CD4-positive, alpha-beta T cell (primary cell): ENCODE measurements at regions not wholly inside any gene's neighbourhood (a gene's known extent, or its start where the extent isn't known, plus 50 kb on each side); places are given as distances from the start of the nearest gene placed in this dataset.
"Not testable (repeated sequence)": the region's sequence is repeated elsewhere in the genome, so short reads cannot be mapped to it uniquely, and the experiment has no call there.

ENCODE experiments used
- ATAC-seq: fragments of 200-7000 bp; cut with Tn5 transposase; one replicate; pipeline ENCODE4 v1.10.0; 2022; ENCODE audit warnings: mild to moderate bottlenecking; ENCODE audit not compliant: poor library complexity
- CTCF ChIA-PET: fragments of 350-600 bp; sonication (Branson Sonifier 250); formaldehyde crosslinking; loops from one replicate; lab custom pipeline; 2021; ENCODE audit warnings: antibody characterized with exemption, inconsistent platforms; lab: Charles Lee
- POLR2A ChIA-PET: fragments of 350-600 bp; sonication (Branson Sonifier 250); formaldehyde crosslinking; loops from one replicate; lab custom pipeline; 2021; ENCODE audit warnings: antibody characterized with exemption, inconsistent platforms; lab: Charles Lee
- DNase-seq, 14 experiments: peaks; one replicate each; pipeline ENCODE4 v3.0.0-alpha.2; 2013 to 2020; ENCODE audit warnings: mixed read lengths in 2 of 14
- H3K27ac ChIP-seq, 2 donors: one replicate each; pipeline versions ENCODE4 v1.5.1 to v1.7.0; 2013; ENCODE audit warnings: low read length in 2 of 2, low read depth in 1 of 2, mild to moderate bottlenecking in 1 of 2
- H3K27me3 ChIP-seq, 2 experiments: 1 replicate in 1 of 2; 2 replicates in 1 of 2; pipeline versions ENCODE4 v1.6.1 to v1.7.0; 2013; ENCODE audit warnings: low read length in 2 of 2, control low read depth in 1 of 2, mild to moderate bottlenecking in 1 of 2, moderate library complexity in 1 of 2; ENCODE audit not compliant: insufficient read depth in 2 of 2, control insufficient read depth in 1 of 2
- H3K36me3 ChIP-seq: one replicate; pipeline ENCODE4 v1.6.1; 2013; ENCODE audit warnings: low read length, control low read depth; ENCODE audit not compliant: insufficient read depth
- H3K4me1 ChIP-seq: one replicate; pipeline ENCODE4 v1.6.1; 2013; ENCODE audit warnings: low read length, control low read depth; ENCODE audit not compliant: insufficient read depth
- H3K4me3 ChIP-seq: one replicate; pipeline ENCODE4 v1.5.1; 2013; ENCODE audit warnings: mild to moderate bottlenecking, low read length, moderate library complexity
- H3K9me3 ChIP-seq, 2 experiments: 1 replicate in 1 of 2; 2 replicates in 1 of 2; pipeline versions ENCODE4 v1.6.1 to v1.7.0; 2013; ENCODE audit warnings: low read length in 2 of 2, mild to moderate bottlenecking in 2 of 2, control low read depth in 1 of 2, moderate library complexity in 1 of 2; ENCODE audit not compliant: control insufficient read depth in 1 of 2, insufficient read depth in 1 of 2
- H3K27ac Mint-ChIP-seq: one replicate; pipeline ENCODE4 v1.8.0; 2020; ENCODE audit warnings: mixed read lengths
- H3K27me3 Mint-ChIP-seq: one replicate; pipeline ENCODE4 v1.8.0; 2021; ENCODE audit warnings: mixed read lengths
- H3K36me3 Mint-ChIP-seq: one replicate; pipeline ENCODE4 v1.8.0; 2021; ENCODE audit warnings: low read depth, mixed read lengths
- H3K4me1 Mint-ChIP-seq: one replicate; pipeline ENCODE4 v1.8.0; 2021; ENCODE audit warnings: low read depth, mixed read lengths
- H3K4me3 Mint-ChIP-seq: one replicate; pipeline ENCODE4 v1.8.0; 2020; ENCODE audit warnings: mild to moderate bottlenecking, mixed read lengths
- H3K9me3 Mint-ChIP-seq: one replicate; pipeline ENCODE4 v1.8.0; 2020; ENCODE audit warnings: mixed read lengths
- CTCF ChIP-seq: fragments of 200-600 bp; IDR thresholded peaks from one replicate; pipeline ENCODE4 v1.8.0; 2022; ENCODE audit warnings: antibody characterized with exemption, mild to moderate bottlenecking
- intact Hi-C, 2 experiments: fragments of 100-400 bp; cut with DNase I in 1 of 2; cut with micrococcal nuclease in 1 of 2; formaldehyde crosslinking; loops; one replicate each; pipeline versions ENCODE4 v1.15.1 to v1.9.0; 2023 to 2025; cut with DNase I, micrococcal nuclease

DNA sequence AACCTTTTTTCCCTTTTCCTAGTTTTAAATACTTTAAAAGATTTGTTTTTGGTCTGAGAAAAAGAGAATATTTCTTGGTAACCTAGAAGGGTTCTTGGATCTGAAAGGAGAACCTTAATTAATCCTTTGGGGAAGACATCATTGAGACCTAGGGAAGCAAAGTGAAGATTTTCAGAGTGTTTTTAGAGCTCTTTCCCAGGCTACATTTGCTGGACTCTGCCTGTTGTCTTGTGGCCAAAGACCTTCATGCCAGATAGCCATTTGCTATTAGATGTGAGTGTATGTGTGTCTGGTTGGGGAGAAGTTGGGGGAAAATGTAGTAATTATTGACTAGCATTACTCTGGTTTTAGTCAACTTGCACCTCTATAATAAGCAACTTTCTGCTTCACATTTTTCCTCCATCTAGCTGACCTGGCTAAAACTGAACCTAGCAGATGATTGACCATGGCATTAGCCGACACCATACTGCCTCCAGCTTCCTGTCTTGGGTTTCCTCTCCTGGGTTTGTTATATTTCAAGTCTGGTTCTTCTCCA is 239.1 kb downstream of the USP25 start:
- H3K27me3 Mint-ChIP-seq: no peaks in the 10 kb centered on the region
- TF ChIP-seq CTCF: no peak

DNA sequence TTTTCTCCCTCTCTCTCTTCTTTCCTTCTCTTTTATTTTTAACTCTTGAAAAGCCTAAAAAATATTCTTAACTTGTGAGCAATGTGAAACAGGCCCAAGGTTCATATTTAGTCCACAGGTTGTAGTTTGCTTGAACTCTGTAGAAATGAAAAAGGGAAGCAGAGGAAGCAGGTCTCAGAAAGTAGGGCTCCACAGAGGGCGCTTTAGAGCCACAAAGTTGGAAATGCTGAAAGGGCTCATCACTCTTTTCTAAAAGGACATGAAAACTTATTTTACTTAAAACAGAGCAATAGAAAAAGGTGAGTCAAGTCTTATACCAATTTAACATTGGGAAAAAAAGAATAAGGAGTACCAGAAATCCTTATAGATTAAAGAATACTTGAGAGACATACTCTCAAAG is 247.0 kb downstream of the USP25 start:
- TF ChIP-seq CTCF: no peak
- Histone ChIP-seq H3K36me3 (no peaks in the 10 kb centered on the region), H3K4me1 (no peaks in the 10 kb centered on the region), H3K27ac (no peak overlapping the region), H3K4me3 (no peak overlapping the region), H3K27me3 (no peaks in the 10 kb centered on the region), H3K9me3 (no peaks in the 10 kb centered on the region)
- ATAC-seq (no peak), DNase-seq (no peak)
- Mint-ChIP-seq H3K9me3 (no peaks in the 10 kb centered on the region), H3K36me3 (no peaks in the 10 kb centered on the region), H3K4me1 (no peaks in the 10 kb centered on the region), H3K27ac (no peak overlapping the region), H3K27me3 (no peaks in the 10 kb centered on the region), H3K4me3 (no peak overlapping the region)
- CTCF ChIA-PET: no interaction called here
- intact Hi-C loops: no loop called here
- POLR2A ChIA-PET: no interaction called here

More for the DNA sequence above, 239.1 kb downstream of the USP25 start:
- no peak for ATAC-seq
- Mint-ChIP-seq H3K4me1 (no peaks in the 10 kb centered on the region), H3K9me3 (no peaks in the 10 kb centered on the region), H3K27ac (no peak overlapping the region), H3K4me3 (no peak overlapping the region), H3K36me3 (no peaks in the 10 kb centered on the region)
- CTCF ChIA-PET: no interaction called here
- Histone ChIP-seq H3K36me3 (no peaks in the 10 kb centered on the region), H3K27ac (no peak overlapping the region), H3K4me1 (no peaks in the 10 kb centered on the region), H3K27me3 (no peaks in the 10 kb centered on the region), H3K4me3 (no peak overlapping the region), H3K9me3 (no peaks in the 10 kb centered on the region)
- POLR2A ChIA-PET: no interaction called here
- DNase-seq: no peak
- intact Hi-C loops: no loop called here

GRCh38 chr21:15978215-15978738 is 248.5 kb downstream of the USP25 start:
- ATAC-seq: no peak
- no peak for DNase-seq
- no peaks in the 10 kb centered on the region for H3K9me3 Mint-ChIP-seq
- H3K4me1 ChIP-seq: no peaks in the 10 kb centered on the region
- H3K27me3 Mint-ChIP-seq: no peaks in the 10 kb centered on the region
- no peaks in the 10 kb centered on the region for H3K4me1 Mint-ChIP-seq
- ChIA-PET POLR2A (no interaction called here), CTCF (no interaction called here)
- no peak overlapping the region for H3K4me3 ChIP-seq
- H3K27me3 ChIP-seq: no peaks in the 10 kb centered on the region
- no peaks in the 10 kb centered on the region for H3K9me3 ChIP-seq
- H3K27ac Mint-ChIP-seq: no peak overlapping the region
- H3K27ac ChIP-seq: no peak overlapping the region
- no peaks in the 10 kb centered on the region for H3K36me3 Mint-ChIP-seq
- H3K36me3 ChIP-seq: no peaks in the 10 kb centered on the region
- intact Hi-C loops: no loop called here
- no peak for TF ChIP-seq CTCF
- no peak overlapping the region for H3K4me3 Mint-ChIP-seq

DNA sequence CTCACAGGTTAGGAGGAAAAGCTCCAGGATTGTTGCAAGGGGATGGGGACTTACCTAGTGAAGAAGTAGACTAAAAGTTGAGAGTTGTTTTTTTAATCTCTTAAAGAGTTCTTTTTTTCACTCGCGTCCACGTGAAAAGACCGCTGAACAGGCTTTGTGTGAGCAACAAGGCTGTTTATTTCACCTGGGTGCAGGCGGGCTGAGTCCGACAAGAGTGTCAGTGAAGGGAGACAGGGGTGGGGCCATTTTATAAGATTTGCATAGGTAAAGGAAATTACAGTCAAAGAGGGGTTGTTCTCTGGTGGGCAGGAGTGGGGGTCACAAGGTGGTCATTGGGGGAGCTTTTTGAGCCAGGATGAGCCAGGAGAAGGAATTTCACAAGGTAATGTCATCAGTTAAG is 249.7 kb downstream of the USP25 start:
- CTCF ChIA-PET, H3K4me3 ChIP-seq, H3K36me3 Mint-ChIP-seq, DNase-seq, H3K4me1 ChIP-seq, H3K27me3 Mint-ChIP-seq, H3K4me3 Mint-ChIP-seq, H3K27me3 ChIP-seq, H3K9me3 Mint-ChIP-seq, POLR2A ChIA-PET, H3K27ac ChIP-seq, H3K36me3 ChIP-seq, intact Hi-C loops, H3K9me3 ChIP-seq, ATAC-seq, H3K27ac Mint-ChIP-seq, H3K4me1 Mint-ChIP-seq: not testable (repeated sequence)
